ENCODE measurements at regions not wholly inside any gene's neighbourhood (a gene's known extent, or its start where the extent isn't known, plus 50 kb on each side); places are given as distances from the start of the nearest gene placed in this dataset.

GRCh38 chr21:24225431-24225830 is 1381.8 kb downstream of the MRPL39 start:
- H3K36me3 ChIP-seq (ENCODE audit: insufficient read depth, low read length): no peaks in the 10 kb centered on the region
- no peaks in the 10 kb centered on the region for H3K79me2 ChIP-seq (ENCODE audit: control insufficient read depth, insufficient read depth, low read length, unreplicated experiment)
- no peak overlapping the region for H3K27ac ChIP-seq (ENCODE audit: low read depth, low read length)
- no peaks in the 10 kb centered on the region for H3K4me1 ChIP-seq (ENCODE audit: control insufficient read depth, insufficient read depth, low read length, unreplicated experiment)
- H3K4me3 ChIP-seq (ENCODE audit: low read depth, low read length): no peak overlapping the region
- no peaks in the 10 kb centered on the region for H3K27me3 ChIP-seq (ENCODE audit: insufficient read depth, low read length)
- H2AFZ ChIP-seq (ENCODE audit: low read length, unreplicated experiment): no peak overlapping the region

GRCh38 chr21:24224422-24224821 is 1382.9 kb downstream of the MRPL39 start:
- H3K36me3 ChIP-seq (ENCODE audit: insufficient read depth, low read length): no peaks in the 10 kb centered on the region
- H3K79me2 ChIP-seq (ENCODE audit: control insufficient read depth, insufficient read depth, low read length, unreplicated experiment): no peaks in the 10 kb centered on the region
- no peaks in the 10 kb centered on the region for H3K4me1 ChIP-seq (ENCODE audit: control insufficient read depth, insufficient read depth, low read length, unreplicated experiment)
- H3K4me3 ChIP-seq (ENCODE audit: low read depth, low read length): no peak overlapping the region
- H3K27me3 ChIP-seq (ENCODE audit: insufficient read depth, low read length): no peaks in the 10 kb centered on the region
- no peak overlapping the region for H2AFZ ChIP-seq (ENCODE audit: low read length, unreplicated experiment)
- no peak overlapping the region for H3K27ac ChIP-seq (ENCODE audit: low read depth, low read length)

- no peak overlapping the region for H3K27ac ChIP-seq (ENCODE audit: low read depth, low read length)
- H3K4me3 ChIP-seq (ENCODE audit: low read depth, low read length): no peak overlapping the region
- H3K36me3 ChIP-seq (ENCODE audit: insufficient read depth, low read length): no peaks in the 10 kb centered on the region
- H3K27me3 ChIP-seq (ENCODE audit: insufficient read depth, low read length): no peaks in the 10 kb centered on the region
- H2AFZ ChIP-seq (ENCODE audit: low read length, unreplicated experiment): no peak overlapping the region
- H3K4me1 ChIP-seq (ENCODE audit: control insufficient read depth, insufficient read depth, low read length, unreplicated experiment): no peaks in the 10 kb centered on the region
- H3K79me2 ChIP-seq (ENCODE audit: control insufficient read depth, insufficient read depth, low read length, unreplicated experiment): no peaks in the 10 kb centered on the region
Measured at GRCh38 chr21:24223624-24224023, 1383.7 kb downstream of the MRPL39 start.

GRCh38 chr21:24222676-24223075 is 1384.6 kb downstream of the MRPL39 start:
- H3K36me3 ChIP-seq (ENCODE audit: insufficient read depth, low read length): no peaks in the 10 kb centered on the region

GRCh38 chr21:24220446-24220845 is 1386.8 kb downstream of the MRPL39 start:
- no peaks in the 10 kb centered on the region for H3K79me2 ChIP-seq (ENCODE audit: control insufficient read depth, insufficient read depth, low read length, unreplicated experiment)
- H3K4me1 ChIP-seq (ENCODE audit: control insufficient read depth, insufficient read depth, low read length, unreplicated experiment): no peaks in the 10 kb centered on the region
- H3K27ac ChIP-seq (ENCODE audit: low read depth, low read length): no peak overlapping the region
- no peak overlapping the region for H2AFZ ChIP-seq (ENCODE audit: low read length, unreplicated experiment)
- no peaks in the 10 kb centered on the region for H3K27me3 ChIP-seq (ENCODE audit: insufficient read depth, low read length)
- H3K4me3 ChIP-seq (ENCODE audit: low read depth, low read length): no peak overlapping the region
- no peaks in the 10 kb centered on the region for H3K36me3 ChIP-seq (ENCODE audit: insufficient read depth, low read length)

More at GRCh38 chr21:24222676-24223075, 1384.6 kb downstream of the MRPL39 start:
- no peaks in the 10 kb centered on the region for H3K4me1 ChIP-seq (ENCODE audit: control insufficient read depth, insufficient read depth, low read length, unreplicated experiment)
- no peak overlapping the region for H3K27ac ChIP-seq (ENCODE audit: low read depth, low read length)
- H3K79me2 ChIP-seq (ENCODE audit: control insufficient read depth, insufficient read depth, low read length, unreplicated experiment): no peaks in the 10 kb centered on the region
- no peak overlapping the region for H2AFZ ChIP-seq (ENCODE audit: low read length, unreplicated experiment)
- no peak overlapping the region for H3K4me3 ChIP-seq (ENCODE audit: low read depth, low read length)
- no peaks in the 10 kb centered on the region for H3K27me3 ChIP-seq (ENCODE audit: insufficient read depth, low read length)

- Histone ChIP-seq H3K4me1 (ENCODE audit: control insufficient read depth, insufficient read depth, low read length, unreplicated experiment) (no peaks in the 10 kb centered on the region), H3K27ac (ENCODE audit: low read depth, low read length) (no peak overlapping the region), H2AFZ (ENCODE audit: low read length, unreplicated experiment) (no peak overlapping the region), H3K36me3 (ENCODE audit: insufficient read depth, low read length) (no peaks in the 10 kb centered on the region), H3K79me2 (ENCODE audit: control insufficient read depth, insufficient read depth, low read length, unreplicated experiment) (no peaks in the 10 kb centered on the region), H3K4me3 (ENCODE audit: low read depth, low read length) (no peak overlapping the region), H3K27me3 (ENCODE audit: insufficient read depth, low read length) (no peaks in the 10 kb centered on the region)
Measured at GRCh38 chr21:24217151-24217550, 1390.1 kb downstream of the MRPL39 start.

- H3K79me2 ChIP-seq (ENCODE audit: control insufficient read depth, insufficient read depth, low read length, unreplicated experiment): no peaks in the 10 kb centered on the region
- H3K36me3 ChIP-seq (ENCODE audit: insufficient read depth, low read length): no peaks in the 10 kb centered on the region
- H3K4me3 ChIP-seq (ENCODE audit: low read depth, low read length): no peak overlapping the region
- H3K27me3 ChIP-seq (ENCODE audit: insufficient read depth, low read length): no peaks in the 10 kb centered on the region
- H2AFZ ChIP-seq (ENCODE audit: low read length, unreplicated experiment): no peak overlapping the region
- no peak overlapping the region for H3K27ac ChIP-seq (ENCODE audit: low read depth, low read length)
- no peaks in the 10 kb centered on the region for H3K4me1 ChIP-seq (ENCODE audit: control insufficient read depth, insufficient read depth, low read length, unreplicated experiment)
Measured at GRCh38 chr21:24210130-24210529, 1397.2 kb downstream of the MRPL39 start.

- H3K27ac ChIP-seq (ENCODE audit: low read depth, low read length): no peak overlapping the region
- no peaks in the 10 kb centered on the region for H3K36me3 ChIP-seq (ENCODE audit: insufficient read depth, low read length)
- H3K4me3 ChIP-seq (ENCODE audit: low read depth, low read length): no peak overlapping the region
- H2AFZ ChIP-seq (ENCODE audit: low read length, unreplicated experiment): no peak overlapping the region
- H3K4me1 ChIP-seq (ENCODE audit: control insufficient read depth, insufficient read depth, low read length, unreplicated experiment): no peaks in the 10 kb centered on the region
- H3K79me2 ChIP-seq (ENCODE audit: control insufficient read depth, insufficient read depth, low read length, unreplicated experiment): no peaks in the 10 kb centered on the region
- H3K27me3 ChIP-seq (ENCODE audit: insufficient read depth, low read length): no peaks in the 10 kb centered on the region
Measured at GRCh38 chr21:24208562-24209260, 1398.6 kb downstream of the MRPL39 start.

- H3K4me1 ChIP-seq (ENCODE audit: control insufficient read depth, insufficient read depth, low read length, unreplicated experiment): no peaks in the 10 kb centered on the region
- H3K27ac ChIP-seq (ENCODE audit: low read depth, low read length): no peak overlapping the region
- no peaks in the 10 kb centered on the region for H3K36me3 ChIP-seq (ENCODE audit: insufficient read depth, low read length)
- H3K27me3 ChIP-seq (ENCODE audit: insufficient read depth, low read length): no peaks in the 10 kb centered on the region
- H2AFZ ChIP-seq (ENCODE audit: low read length, unreplicated experiment): no peak overlapping the region
- H3K79me2 ChIP-seq (ENCODE audit: control insufficient read depth, insufficient read depth, low read length, unreplicated experiment): no peaks in the 10 kb centered on the region
- H3K4me3 ChIP-seq (ENCODE audit: low read depth, low read length): no peak overlapping the region
Measured at GRCh38 chr21:24205319-24205718, 1402.0 kb downstream of the MRPL39 start.

GRCh38 chr21:24204641-24205040 is 1402.6 kb downstream of the MRPL39 start:
- H3K27me3 ChIP-seq (ENCODE audit: insufficient read depth, low read length): no peaks in the 10 kb centered on the region
- H3K4me1 ChIP-seq (ENCODE audit: control insufficient read depth, insufficient read depth, low read length, unreplicated experiment): no peaks in the 10 kb centered on the region
- no peak overlapping the region for H3K4me3 ChIP-seq (ENCODE audit: low read depth, low read length)
- H3K79me2 ChIP-seq (ENCODE audit: control insufficient read depth, insufficient read depth, low read length, unreplicated experiment): no peaks in the 10 kb centered on the region
- H3K27ac ChIP-seq (ENCODE audit: low read depth, low read length): no peak overlapping the region
- no peak overlapping the region for H2AFZ ChIP-seq (ENCODE audit: low read length, unreplicated experiment)
- H3K36me3 ChIP-seq (ENCODE audit: insufficient read depth, low read length): no peaks in the 10 kb centered on the region

GRCh38 chr21:24200052-24200451 is 1407.2 kb downstream of the MRPL39 start:
- no peaks in the 10 kb centered on the region for H3K27me3 ChIP-seq (ENCODE audit: insufficient read depth, low read length)
- H3K79me2 ChIP-seq (ENCODE audit: control insufficient read depth, insufficient read depth, low read length, unreplicated experiment): no peaks in the 10 kb centered on the region
- H3K36me3 ChIP-seq (ENCODE audit: insufficient read depth, low read length): no peaks in the 10 kb centered on the region
- no peak overlapping the region for H2AFZ ChIP-seq (ENCODE audit: low read length, unreplicated experiment)
- H3K4me1 ChIP-seq (ENCODE audit: control insufficient read depth, insufficient read depth, low read length, unreplicated experiment): no peaks in the 10 kb centered on the region
- H3K4me3 ChIP-seq (ENCODE audit: low read depth, low read length): no peak overlapping the region
- H3K27ac ChIP-seq (ENCODE audit: low read depth, low read length): no peak overlapping the region

Measured in ACC112 (cell line).